LNCAP (cell line): ENCODE measurements at regions not wholly inside any gene's neighbourhood (a gene's known extent, or its start where the extent isn't known, plus 50 kb on each side); places are given as distances from the start of the nearest gene placed in this dataset.

ENCODE experiments used
- CTCF ChIP-seq: fragments of 450-650 bp; IDR thresholded peaks from 2 replicates; pipeline ENCODE4 v1.5.1; 2017; ENCODE audit warnings: mild to moderate bottlenecking

GRCh38 chr1:29808141-29808995, 572.0 kb downstream of the PTPRU start:
- no peak for TF ChIP-seq CTCF

- no peak for TF ChIP-seq CTCF
These were observed 571.4 kb downstream of the PTPRU start for GRCh38 chr1:29807689-29808088.

- no peak for TF ChIP-seq CTCF
These were observed 570.5 kb downstream of the PTPRU start for GRCh38 chr1:29806646-29807319.

- TF ChIP-seq CTCF: no peak
These were observed 569.5 kb downstream of the PTPRU start for GRCh38 chr1:29805896-29806160.

GRCh38 chr1:29805122-29805895, 569.0 kb downstream of the PTPRU start:
- TF ChIP-seq CTCF: no peak

GRCh38 chr1:29804181-29804899, 568.0 kb downstream of the PTPRU start:
- no peak for TF ChIP-seq CTCF

- TF ChIP-seq CTCF: no peak
These were observed 567.2 kb downstream of the PTPRU start for GRCh38 chr1:29803486-29803885.
